HEK293 (cell line): ENCODE measurements at regions not wholly inside any gene's neighbourhood (a gene's known extent, or its start where the extent isn't known, plus 50 kb on each side); places are given as distances from the start of the nearest gene placed in this dataset.

Source experiments
- CTCF ChIP-seq: fragments of 450-650 bp; formaldehyde crosslinking; IDR thresholded peaks from 2 replicates; pipeline ENCODE4 v1.5.1; 2016; ENCODE audit warnings: missing biosample characterization, missing genetic modification characterization
- SETDB1 ChIP-seq: IDR thresholded peaks from one replicate; pipeline ENCODE4 v1.6.1; 2017; ENCODE audit warnings: mild to moderate bottlenecking, low read length, moderate library complexity, mixed read lengths; ENCODE audit not compliant: insufficient read length
- YY2 ChIP-seq: fragments of 450-650 bp; formaldehyde crosslinking; IDR thresholded peaks from 2 replicates; pipeline ENCODE4 v1.5.1; 2016; ENCODE audit warnings: missing biosample characterization, missing genetic modification characterization

- no peak for TF ChIP-seq CTCF (tag by site-specific recombination)
- TF ChIP-seq SETDB1: no peak
- TF ChIP-seq YY2: no peak
Measured at GRCh38 chr3:28727307-28727706, 378.7 kb upstream of the AZI2 start.
